Neutrophil (primary cell): ENCODE measurements at regions not wholly inside any gene's neighbourhood (a gene's known extent, or its start where the extent isn't known, plus 50 kb on each side); places are given as distances from the start of the nearest gene placed in this dataset.
"Not testable (repeated sequence)": the region's sequence is repeated elsewhere in the genome, so short reads cannot be mapped to it uniquely, and the experiment has no call there.

Experiments used
- H3K27ac ChIP-seq: fragments of 200-600 bp; sonication (generic); 2 replicates; pipeline ENCODE4 v1.5.1; 2016; ENCODE audit warnings: mild to moderate bottlenecking, moderate library complexity
- H3K27me3 ChIP-seq: fragments of 200-600 bp; sonication (generic); 2 replicates; pipeline ENCODE4 v1.6.0; 2016; ENCODE audit warnings: mild to moderate bottlenecking
- H3K36me3 ChIP-seq: fragments of 200-600 bp; sonication (generic); 2 replicates; pipeline ENCODE4 v1.5.1; 2017
- H3K4me1 ChIP-seq, 2 experiments: fragments of 200-600 bp in 1 of 2; sonication (generic) in 1 of 2; 1 replicate in 1 of 2; 2 replicates in 1 of 2; pipeline versions ENCODE4 v1.5.1 to v1.6.1; 2013 to 2016; ENCODE audit warnings: low read depth in 1 of 2, low read length in 1 of 2, mild to moderate bottlenecking in 1 of 2, moderate library complexity in 1 of 2; ENCODE audit not compliant: control insufficient read depth in 1 of 2, insufficient read depth in 1 of 2
- H3K4me3 ChIP-seq, 2 experiments: fragments of 200-600 bp in 1 of 2; sonication (generic) in 1 of 2; 1 replicate in 1 of 2; 2 replicates in 1 of 2; pipeline ENCODE4 v1.5.1; 2013 to 2016; ENCODE audit warnings: low read depth in 1 of 2, low read length in 1 of 2, mild to moderate bottlenecking in 1 of 2, moderate library complexity in 1 of 2
- H3K9me3 ChIP-seq: fragments of 200-600 bp; sonication (generic); 2 replicates; pipeline ENCODE4 v1.5.1; 2016
- CTCF ChIP-seq: fragments of 200-600 bp; sonication (generic); IDR thresholded peaks from 2 replicates; pipeline ENCODE4 v1.5.1; 2016; ENCODE audit warnings: antibody characterized with exemption

DNA sequence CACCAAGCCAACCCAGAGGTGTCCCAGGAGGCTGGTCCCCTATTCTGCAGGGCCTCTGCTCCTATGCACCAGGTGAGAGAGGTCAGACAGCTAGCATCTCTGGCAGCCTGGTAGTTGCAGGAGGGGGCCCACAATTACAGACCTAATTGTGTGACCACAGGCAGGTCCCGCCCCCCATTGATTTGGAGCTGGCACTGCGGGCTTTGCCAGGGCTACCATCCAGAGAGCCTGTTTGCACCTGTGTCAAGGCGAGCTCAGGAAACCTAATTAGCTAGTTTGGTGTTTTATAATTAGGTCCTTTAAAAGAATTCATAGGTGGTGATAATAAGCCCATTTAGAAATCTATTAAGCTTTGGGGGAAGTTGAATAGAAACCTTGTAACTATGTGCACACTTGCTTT is 90.2 kb downstream of the MRM1 start:
- H3K4me3 ChIP-seq = no peak overlapping the region
- no peak overlapping the region for H3K27ac ChIP-seq
- H3K9me3 ChIP-seq = no peaks in the 10 kb centered on the region
- no peak for TF ChIP-seq CTCF
- peaks cover 27% of the 10 kb centered on the region for H3K27me3 ChIP-seq
- H3K36me3 ChIP-seq = no peaks in the 10 kb centered on the region
- no peaks in the 10 kb centered on the region for H3K4me1 ChIP-seq

DNA sequence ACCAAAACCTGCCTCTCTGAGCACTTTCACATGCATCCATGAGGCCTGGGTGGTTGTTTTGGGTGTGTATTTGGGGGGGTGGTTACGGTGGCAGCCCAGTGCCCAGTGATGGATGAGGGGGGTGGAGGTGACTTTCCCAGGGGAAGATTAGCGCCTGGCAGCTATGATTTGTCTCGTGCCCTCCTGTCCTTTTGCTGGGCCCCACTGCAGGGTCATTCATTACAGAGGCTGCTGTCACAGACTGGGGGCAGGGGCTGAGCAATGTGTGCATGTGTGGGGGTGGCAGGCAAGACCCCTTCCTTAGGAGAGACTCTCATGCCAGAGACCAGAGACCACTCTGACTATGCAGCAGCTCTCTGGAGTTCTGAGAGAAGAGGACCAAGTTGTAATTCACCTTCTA is 93.7 kb downstream of the MRM1 start:
- peaks cover 53% of the 10 kb centered on the region for H3K27me3 ChIP-seq
- no peaks in the 10 kb centered on the region for H3K4me1 ChIP-seq
- no peaks in the 10 kb centered on the region for H3K36me3 ChIP-seq
- H3K4me3 ChIP-seq = no peak overlapping the region
- H3K9me3 ChIP-seq = no peaks in the 10 kb centered on the region
- no peak for TF ChIP-seq CTCF
- no peak overlapping the region for H3K27ac ChIP-seq

GRCh38 chr17:36695710-36696109 is 94.3 kb downstream of the MRM1 start:
- H3K9me3 ChIP-seq, H3K4me3 ChIP-seq, H3K4me1 ChIP-seq, H3K36me3 ChIP-seq, H3K27ac ChIP-seq: not testable (repeated sequence)
- peaks cover 54% of the 10 kb centered on the region for H3K27me3 ChIP-seq

- TF ChIP-seq CTCF = no peak
- Histone ChIP-seq H3K9me3 (no peaks in the 10 kb centered on the region), H3K27me3 (peaks cover 64% of the 10 kb centered on the region)
Observed at GRCh38 chr17:36696805-36697204, 95.4 kb downstream of the MRM1 start.

GRCh38 chr17:36697903-36698530 is 96.6 kb downstream of the MRM1 start:
- Histone ChIP-seq H3K9me3 (no peaks in the 10 kb centered on the region), H3K27me3 (peaks cover 67% of the 10 kb centered on the region), H3K4me1 (no peaks in the 10 kb centered on the region), H3K27ac (no peak overlapping the region), H3K4me3 (no peak overlapping the region), H3K36me3 (no peaks in the 10 kb centered on the region)
- TF ChIP-seq CTCF = no peak

More at GRCh38 chr17:36696805-36697204, 95.4 kb downstream of the MRM1 start:
- Histone ChIP-seq H3K4me1 (no peaks in the 10 kb centered on the region), H3K27ac (no peak overlapping the region), H3K36me3 (no peaks in the 10 kb centered on the region), H3K4me3 (no peak overlapping the region)

DNA sequence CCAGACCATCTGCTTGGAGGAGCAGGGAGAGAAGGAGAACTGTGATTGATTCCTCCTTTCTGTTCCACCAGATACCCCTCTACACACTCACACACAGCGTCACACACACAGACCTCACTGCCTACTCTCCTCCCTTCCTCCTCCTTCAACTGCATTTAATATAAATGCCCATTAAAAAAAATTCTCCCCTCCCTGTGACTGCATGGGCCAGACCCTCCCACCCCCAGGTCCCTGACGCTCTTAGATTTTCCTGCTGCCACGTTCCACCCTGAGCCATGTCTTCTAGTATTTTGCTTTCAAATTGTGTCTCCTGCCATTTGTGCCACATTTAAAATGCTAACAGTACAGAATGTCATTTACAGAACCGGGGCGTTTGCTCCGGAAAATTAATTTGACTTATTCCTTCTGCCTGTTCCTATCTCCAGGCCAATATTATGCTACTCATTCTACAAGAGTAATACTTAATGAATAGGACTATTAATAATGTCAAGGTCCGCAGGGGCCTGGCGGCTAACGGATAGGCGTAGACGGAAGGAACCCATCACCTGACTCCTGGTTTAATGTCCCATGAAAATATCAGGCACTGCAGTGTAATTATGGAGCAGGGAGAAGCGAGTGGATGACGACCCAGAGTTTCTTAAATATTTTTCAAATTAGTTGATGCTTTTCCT is 100.2 kb downstream of the MRM1 start:
- Histone ChIP-seq H3K27ac (no peak overlapping the region), H3K4me3 (no peak overlapping the region), H3K4me1 (no peaks in the 10 kb centered on the region), H3K36me3 (no peaks in the 10 kb centered on the region), H3K9me3 (no peaks in the 10 kb centered on the region), H3K27me3 (peaks cover 87% of the 10 kb centered on the region)
- no peak for TF ChIP-seq CTCF
